ENCODE measurements at regions not wholly inside any gene's neighbourhood (a gene's known extent, or its start where the extent isn't known, plus 50 kb on each side); places are given as distances from the start of the nearest gene placed in this dataset.

- TF ChIP-seq CTCF (IDR thresholded peaks at IDR 0.05): no peak
- no peak for TF ChIP-seq ZFX (IDR thresholded peaks at IDR 0.05; ENCODE audit: borderline replicate concordance)
These were observed 499.0 kb downstream of the DIPK2A start for GRCh38 chr3:144470666-144471065.

Data from 22Rv1 (cell line).